GM23338 (cell line): ENCODE measurements at regions not wholly inside any gene's neighbourhood (a gene's known extent, or its start where the extent isn't known, plus 50 kb on each side); places are given as distances from the start of the nearest gene placed in this dataset.

Experiments
- ATAC-seq: fragments of 200-7000 bp; cut with Tn5 transposase; 3 replicates; pipeline ENCODE4 v1.9.1; 2020
- DNase-seq: peaks from one replicate; pipeline ENCODE4 v3.0.0-alpha.2; 2015; ENCODE audit warnings: low spot score
- H2AFZ ChIP-seq: fragments of 200-600 bp; sonication (generic); 2 replicates; pipeline ENCODE4 v1.8.0; 2016; ENCODE audit warnings: antibody characterized with exemption, mild to moderate bottlenecking, moderate library complexity
- H3F3A ChIP-seq: fragments of 200-600 bp; sonication (generic); replicated peaks from 2 replicates; pipeline ENCODE4 v1.8.0; 2017; ENCODE audit warnings: antibody characterized with exemption, mixed run types, low read depth
- H3K27ac ChIP-seq: fragments of 200-600 bp; sonication (generic); 2 replicates; pipeline ENCODE4 v1.6.1; 2016; ENCODE audit warnings: low read depth
- H3K27me3 ChIP-seq: fragments of 200-600 bp; sonication (generic); 2 replicates; pipeline ENCODE4 v1.8.0; 2016; ENCODE audit warnings: mild to moderate bottlenecking, mixed run types, moderate library complexity; ENCODE audit not compliant: insufficient read depth
- H3K36me3 ChIP-seq: fragments of 200-600 bp; sonication (generic); 2 replicates; pipeline ENCODE4 v1.8.0; 2016; ENCODE audit warnings: mild to moderate bottlenecking; ENCODE audit not compliant: insufficient read depth
- H3K4me1 ChIP-seq: fragments of 200-600 bp; sonication (generic); 2 replicates; pipeline ENCODE4 v1.8.0; 2016; ENCODE audit warnings: mild to moderate bottlenecking, moderate library complexity; ENCODE audit not compliant: insufficient read depth
- H3K4me2 ChIP-seq: fragments of 200-600 bp; sonication (generic); 2 replicates; pipeline ENCODE4 v1.7.1; 2017; ENCODE audit warnings: mixed run types
- H3K4me3 ChIP-seq: fragments of 200-600 bp; sonication (generic); 2 replicates; pipeline ENCODE4 v1.6.1; 2016; ENCODE audit warnings: mixed run types
- H3K79me2 ChIP-seq: fragments of 200-600 bp; sonication (generic); replicated peaks from 2 replicates; pipeline ENCODE4 v1.8.0; 2017; ENCODE audit warnings: mild to moderate bottlenecking; ENCODE audit not compliant: insufficient read depth
- H3K9me2 ChIP-seq: fragments of 200-600 bp; sonication (generic); 2 replicates; pipeline ENCODE4 v1.8.0; 2017; ENCODE audit not compliant: insufficient read depth
- H4K20me1 ChIP-seq: fragments of 200-600 bp; sonication (generic); replicated peaks from 2 replicates; pipeline ENCODE4 v1.8.0; 2017; ENCODE audit warnings: mild to moderate bottlenecking; ENCODE audit not compliant: insufficient read depth
- H3K27ac Mint-ChIP-seq: 2 replicates; pipeline ENCODE4 v1.8.0; 2020; ENCODE audit warnings: inconsistent platforms, mild to moderate bottlenecking, moderate library complexity, mixed read lengths
- H3K27me3 Mint-ChIP-seq: 3 replicates; pipeline ENCODE4 v1.8.0; 2022; ENCODE audit warnings: low read depth, mild to moderate bottlenecking, moderate library complexity, mixed read lengths, inconsistent platforms; ENCODE audit not compliant: insufficient read depth, poor library complexity
- H3K36me3 Mint-ChIP-seq: 3 replicates; pipeline ENCODE4 v1.8.0; 2021; ENCODE audit warnings: low read depth, mild to moderate bottlenecking, inconsistent platforms, moderate library complexity, mixed read lengths
- H3K4me1 Mint-ChIP-seq: 3 replicates; pipeline ENCODE4 v1.8.0; 2020; ENCODE audit warnings: mild to moderate bottlenecking, inconsistent platforms, mixed read lengths
- H3K4me3 Mint-ChIP-seq: 3 replicates; pipeline ENCODE4 v1.8.0; 2021; ENCODE audit warnings: moderate library complexity, mild to moderate bottlenecking, inconsistent platforms, mixed read lengths
- H3K9me3 Mint-ChIP-seq: 3 replicates; pipeline ENCODE4 v1.8.0; 2020; ENCODE audit warnings: moderate library complexity, mild to moderate bottlenecking, inconsistent platforms, mixed read lengths
- CREB1 ChIP-seq: fragments of 250-450 bp; sonication (Bioruptor Pico); IDR thresholded peaks from 2 replicates; pipeline ENCODE4 v1.5.0; 2020; ENCODE audit warnings: low read depth, mild to moderate bottlenecking, moderate library complexity
- EZH2 ChIP-seq: fragments of 200-600 bp; sonication (generic); IDR thresholded peaks from one replicate; pipeline ENCODE4 v1.8.0; 2017; ENCODE audit warnings: antibody characterized with exemption, mild to moderate bottlenecking, low read depth; ENCODE audit not compliant: unreplicated experiment
- EZH2phosphoT487 ChIP-seq: fragments of 200-600 bp; sonication (generic); IDR thresholded peaks from one replicate; pipeline ENCODE4 v1.8.1; 2018; ENCODE audit warnings: antibody characterized with exemption; ENCODE audit not compliant: unreplicated experiment
- JUNB ChIP-seq: IDR thresholded peaks from one replicate; pipeline ENCODE4 v1.6.1; 2016; ENCODE audit warnings: antibody characterized with exemption; ENCODE audit not compliant: unreplicated experiment
- NANOG ChIP-seq: IDR thresholded peaks from 2 replicates; pipeline ENCODE4 v1.6.1; 2016; ENCODE audit warnings: antibody characterized with exemption, borderline replicate concordance
- POLR2AphosphoS5 ChIP-seq: IDR thresholded peaks from 2 replicates; pipeline ENCODE4 v1.6.1; 2016; ENCODE audit warnings: antibody characterized with exemption, low read depth
- STAT1 ChIP-seq: IDR thresholded peaks from one replicate; pipeline ENCODE4 v1.6.1; 2016; ENCODE audit warnings: antibody characterized with exemption; ENCODE audit not compliant: unreplicated experiment
- ZNF331 ChIP-seq: fragments of 250-450 bp; sonication (Bioruptor Pico); IDR thresholded peaks from 2 replicates; pipeline ENCODE4 v1.5.0; 2020; ENCODE audit warnings: low read depth, mild to moderate bottlenecking, moderate library complexity
- TF ChIP-seq, protein P1 (sequence below), 2 experiments: fragments of 200-600 bp in 1 of 2; sonication (generic) in 1 of 2; conservative IDR thresholded peaks; 2 replicates each; pipeline versions ENCODE4 v1.5.1 to v1.6.1; 2016 to 2017; ENCODE audit warnings: antibody characterized with exemption in 2 of 2, low read depth in 2 of 2, mild to moderate bottlenecking in 2 of 2, moderate library complexity in 1 of 2
- TF ChIP-seq, protein P2 (sequence below): IDR thresholded peaks from 2 replicates; pipeline ENCODE4 v1.6.1; 2016; ENCODE audit warnings: antibody characterized with exemption

DNA sequence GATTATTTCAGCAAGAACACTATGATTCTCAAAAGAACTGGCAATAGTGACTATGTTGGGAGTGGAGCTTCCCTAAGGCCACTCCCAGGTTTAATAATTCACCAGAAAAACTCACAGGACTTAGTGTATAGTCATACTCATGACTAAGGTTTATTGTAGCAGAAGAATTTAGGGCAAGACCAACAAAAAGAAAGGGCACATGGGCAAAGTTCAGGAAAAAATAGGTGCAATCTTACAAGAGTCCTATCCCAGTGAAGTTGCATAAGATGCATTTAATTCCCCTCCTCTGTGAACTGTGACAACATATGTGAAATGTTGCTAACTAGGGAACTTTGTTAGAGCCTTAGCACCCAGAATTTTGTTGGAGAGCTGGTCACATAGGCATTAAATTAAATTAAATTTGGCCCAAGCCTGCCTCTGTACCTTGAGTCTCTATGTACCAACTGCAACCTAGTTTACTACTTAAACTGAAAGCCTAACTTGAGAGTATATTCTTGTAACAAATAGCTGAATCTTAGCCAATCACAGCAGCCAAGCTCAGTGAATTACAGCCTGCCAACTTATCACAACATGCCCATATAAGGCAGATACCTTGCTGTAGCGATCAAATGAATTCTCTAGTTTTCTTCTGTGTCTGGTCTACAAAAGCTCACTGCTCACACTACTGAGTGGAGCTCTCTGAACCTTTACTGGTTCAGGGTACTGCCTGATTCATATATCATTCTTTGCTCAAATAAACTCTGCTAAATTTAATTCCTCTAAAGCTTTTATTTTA, 386.2 kb upstream of the ARHGEF26 start:
- no peaks in the 10 kb centered on the region for H3K4me1 ChIP-seq
- H3F3A ChIP-seq = no peaks in the 10 kb centered on the region
- no peak overlapping the region for H3K4me2 ChIP-seq
- no peaks in the 10 kb centered on the region for H3K79me2 ChIP-seq
- no peaks in the 10 kb centered on the region for H3K27me3 ChIP-seq
- 0 out of 2 replicates have a peak, but pooled peaks cover 5% of the 10 kb centered on the region for H3K36me3 ChIP-seq
- ATAC-seq (no peak), DNase-seq (no peak)
- no peaks in the 10 kb centered on the region for H3K27me3 Mint-ChIP-seq
- no peak overlapping the region for H3K4me3 Mint-ChIP-seq
- no peak overlapping the region for H3K27ac ChIP-seq
- H3K4me3 ChIP-seq = no peak overlapping the region
- no peak overlapping the region for H2AFZ ChIP-seq
- H4K20me1 ChIP-seq = no peaks in the 10 kb centered on the region
- no peak overlapping the region for H3K27ac Mint-ChIP-seq
- peaks cover 15% of the 10 kb centered on the region for H3K9me3 Mint-ChIP-seq
- H3K9me2 ChIP-seq = peaks cover 10% of the 10 kb centered on the region; the same call in 1 of the 2 replicates
- 0 out of 3 replicates have a peak, but pooled peaks cover under 1% of the 10 kb centered on the region for H3K4me1 Mint-ChIP-seq
- TF ChIP-seq, protein P1, sequence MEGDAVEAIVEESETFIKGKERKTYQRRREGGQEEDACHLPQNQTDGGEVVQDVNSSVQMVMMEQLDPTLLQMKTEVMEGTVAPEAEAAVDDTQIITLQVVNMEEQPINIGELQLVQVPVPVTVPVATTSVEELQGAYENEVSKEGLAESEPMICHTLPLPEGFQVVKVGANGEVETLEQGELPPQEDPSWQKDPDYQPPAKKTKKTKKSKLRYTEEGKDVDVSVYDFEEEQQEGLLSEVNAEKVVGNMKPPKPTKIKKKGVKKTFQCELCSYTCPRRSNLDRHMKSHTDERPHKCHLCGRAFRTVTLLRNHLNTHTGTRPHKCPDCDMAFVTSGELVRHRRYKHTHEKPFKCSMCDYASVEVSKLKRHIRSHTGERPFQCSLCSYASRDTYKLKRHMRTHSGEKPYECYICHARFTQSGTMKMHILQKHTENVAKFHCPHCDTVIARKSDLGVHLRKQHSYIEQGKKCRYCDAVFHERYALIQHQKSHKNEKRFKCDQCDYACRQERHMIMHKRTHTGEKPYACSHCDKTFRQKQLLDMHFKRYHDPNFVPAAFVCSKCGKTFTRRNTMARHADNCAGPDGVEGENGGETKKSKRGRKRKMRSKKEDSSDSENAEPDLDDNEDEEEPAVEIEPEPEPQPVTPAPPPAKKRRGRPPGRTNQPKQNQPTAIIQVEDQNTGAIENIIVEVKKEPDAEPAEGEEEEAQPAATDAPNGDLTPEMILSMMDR (conservative IDR thresholded peaks at IDR 0.05; ENCODE audit: low read depth in 2 of 2) = no peak
- no peak for TF ChIP-seq EZH2phosphoT487
- no peak for TF ChIP-seq NANOG
- TF ChIP-seq POLR2AphosphoS5 = no peak
- no peak for TF ChIP-seq EZH2
- peaks cover 10% of the 10 kb centered on the region for H3K36me3 Mint-ChIP-seq

DNA sequence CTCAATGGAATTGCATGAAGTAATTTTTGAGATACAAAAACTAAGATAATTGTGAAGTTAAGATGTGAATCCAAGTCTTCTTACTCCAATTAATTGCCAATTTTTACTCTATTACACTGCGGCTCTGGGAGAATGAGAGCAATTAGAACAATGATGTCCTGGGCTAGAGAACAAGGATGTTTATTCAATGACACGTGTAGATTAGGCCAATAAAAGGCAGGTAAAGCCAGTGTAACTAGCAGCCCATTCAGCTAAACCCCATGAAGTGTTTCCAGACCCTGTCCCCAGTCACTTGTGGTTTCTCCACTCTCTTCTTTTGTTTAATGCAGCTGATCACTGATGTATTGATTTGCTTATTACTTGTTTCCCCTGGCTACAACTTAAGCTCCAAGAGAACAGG, 381.1 kb upstream of the ARHGEF26 start:
- Histone ChIP-seq H3K27me3 (no peaks in the 10 kb centered on the region), H4K20me1 (no peaks in the 10 kb centered on the region), H3F3A (no peaks in the 10 kb centered on the region), H3K27ac (no peak overlapping the region), H3K4me1 (peaks cover 34% of the 10 kb centered on the region), H3K9me2 (no peaks in the 10 kb centered on the region), H2AFZ (no peak overlapping the region; the same call in 1 of the 2 replicates), H3K4me3 (no peak overlapping the region), H3K36me3 (no peaks in the 10 kb centered on the region), H3K79me2 (no peaks in the 10 kb centered on the region), H3K4me2 (no peak overlapping the region)
- H3K36me3 Mint-ChIP-seq = no peaks in the 10 kb centered on the region
- no peak overlapping the region for H3K4me3 Mint-ChIP-seq
- H3K4me1 Mint-ChIP-seq = peaks cover 23% of the 10 kb centered on the region; the same call in 2 of the 3 replicates
- H3K27ac Mint-ChIP-seq = no peak overlapping the region; the same call in 1 of the 2 replicates
- ATAC-seq (no peak), DNase-seq (no peak)
- H3K9me3 Mint-ChIP-seq = no peaks in the 10 kb centered on the region
- H3K27me3 Mint-ChIP-seq = no peaks in the 10 kb centered on the region
- TF ChIP-seq ZNF331 (CRISPR knock-in tag) = no peak
- TF ChIP-seq NANOG = no peak
- no peak for TF ChIP-seq EZH2phosphoT487
- no peak for TF ChIP-seq CREB1 (CRISPR knock-in tag)
- TF ChIP-seq, protein P2, sequence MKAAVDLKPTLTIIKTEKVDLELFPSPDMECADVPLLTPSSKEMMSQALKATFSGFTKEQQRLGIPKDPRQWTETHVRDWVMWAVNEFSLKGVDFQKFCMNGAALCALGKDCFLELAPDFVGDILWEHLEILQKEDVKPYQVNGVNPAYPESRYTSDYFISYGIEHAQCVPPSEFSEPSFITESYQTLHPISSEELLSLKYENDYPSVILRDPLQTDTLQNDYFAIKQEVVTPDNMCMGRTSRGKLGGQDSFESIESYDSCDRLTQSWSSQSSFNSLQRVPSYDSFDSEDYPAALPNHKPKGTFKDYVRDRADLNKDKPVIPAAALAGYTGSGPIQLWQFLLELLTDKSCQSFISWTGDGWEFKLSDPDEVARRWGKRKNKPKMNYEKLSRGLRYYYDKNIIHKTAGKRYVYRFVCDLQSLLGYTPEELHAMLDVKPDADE = no peak
- no peak for TF ChIP-seq EZH2
- no peak for TF ChIP-seq JUNB
- TF ChIP-seq STAT1 = no peak
- TF ChIP-seq, protein P1 (conservative IDR thresholded peaks at IDR 0.05; ENCODE audit: low read depth in 2 of 2) = no peak
- no peak for TF ChIP-seq POLR2AphosphoS5
